ENCODE measurements at regions not wholly inside any gene's neighbourhood (a gene's known extent, or its start where the extent isn't known, plus 50 kb on each side); places are given as distances from the start of the nearest gene placed in this dataset.
A peak's percentile ranks its signal among the peaks of the same experiment; 100 is the strongest.

- no peaks in the 10 kb centered on the region for H3K36me3 ChIP-seq
- TF ChIP-seq CTCF (IDR thresholded peaks at IDR 0.05) = no peak
- no peak for TF ChIP-seq POLR2A (IDR thresholded peaks at IDR 0.05)
- H3K27me3 ChIP-seq = no peaks in the 10 kb centered on the region
- no peaks in the 10 kb centered on the region for H3K4me1 ChIP-seq
- H3K9me3 ChIP-seq = no peaks in the 10 kb centered on the region
- no peak overlapping the region for H3K27ac ChIP-seq
- ATAC-seq (no peak), DNase-seq (no peak)
- H3K4me3 ChIP-seq = no peak overlapping the region
- intact Hi-C loops (cut with DNase I) = no loop called here
- 71 to 82% (median 81%) methylated on average over 1 of the region's 1 CpG for WGBS, 4 donors
These were observed 281.0 kb upstream of the MTNR1B start for GRCh38 chr11:92688416-92688815.

GRCh38 chr11:92692826-92693546 lies 276.5 kb upstream of the MTNR1B start:
- H3K27me3 ChIP-seq = no peaks in the 10 kb centered on the region
- ATAC-seq (no peak), DNase-seq (no peak)
- H3K9me3 ChIP-seq = no peaks in the 10 kb centered on the region
- WGBS, 4 donors = 78 to 81% (median 78%) methylated on average over 2 of the region's 2 CpGs
- no peak overlapping the region for H3K27ac ChIP-seq
- H3K36me3 ChIP-seq = no peaks in the 10 kb centered on the region
- intact Hi-C loops (cut with DNase I) = no loop called here
- peaks cover 0 to 3% (median 0%) of the 10 kb centered on the region in 12 donors for H3K4me1 ChIP-seq
- H3K4me3 ChIP-seq = no peak overlapping the region
- no peak for TF ChIP-seq CTCF (IDR thresholded peaks at IDR 0.05)
- TF ChIP-seq POLR2A (IDR thresholded peaks at IDR 0.05) = no peak

- TF ChIP-seq POLR2A (IDR thresholded peaks at IDR 0.05) (no peak), CTCF (IDR thresholded peaks at IDR 0.05) (no peak)
- DNase-seq (no peak), ATAC-seq (no peak)
- peaks cover 0 to 6% (median 0%) of the 10 kb centered on the region in 12 donors for H3K4me1 ChIP-seq
- WGBS, 4 donors = 61 to 83% (median 70%) methylated on average over 1 of the region's 1 CpG
- no peaks in the 10 kb centered on the region for H3K36me3 ChIP-seq
- intact Hi-C loops (cut with DNase I) = no loop called here
- no peak overlapping the region for H3K27ac ChIP-seq
- H3K9me3 ChIP-seq = no peaks in the 10 kb centered on the region
- H3K27me3 ChIP-seq = no peaks in the 10 kb centered on the region
- no peak overlapping the region for H3K4me3 ChIP-seq
These were observed 273.4 kb upstream of the MTNR1B start for GRCh38 chr11:92696076-92696475.

GRCh38 chr11:92697461-92698312 lies 271.8 kb upstream of the MTNR1B start:
- ATAC-seq (no peak), DNase-seq (no peak)
- H3K27ac ChIP-seq = no peak overlapping the region
- 62 to 72% (median 65%) methylated on average over 11 of the region's 11 CpGs for WGBS, 4 donors
- intact Hi-C loops (cut with DNase I) = no loop called here
- no peaks in the 10 kb centered on the region for H3K27me3 ChIP-seq
- TF ChIP-seq POLR2A (IDR thresholded peaks at IDR 0.05) (no peak), CTCF (IDR thresholded peaks at IDR 0.05) (no peak)
- no peaks in the 10 kb centered on the region for H3K9me3 ChIP-seq
- H3K4me3 ChIP-seq = peak overlapping the region in 1 of 12 donors; percentile 8
- no peaks in the 10 kb centered on the region for H3K36me3 ChIP-seq
- H3K4me1 ChIP-seq = peaks cover 0 to 6% (median 0%) of the 10 kb centered on the region in 12 donors

Data from heart left ventricle (tissue), 16 donors.